HPDE6-E6E7 (cell line): ENCODE measurements at regions not wholly inside any gene's neighbourhood (a gene's known extent, or its start where the extent isn't known, plus 50 kb on each side); places are given as distances from the start of the nearest gene placed in this dataset.

ENCODE experiments used
- DNase-seq: peaks from one replicate; pipeline ENCODE4 v3.0.0; 2011; ENCODE audit warnings: missing footprints; ENCODE audit errors: extremely low spot score

- no peak for DNase-seq
Observed at GRCh38 chr13:63128716-63129115, 1713.1 kb upstream of the PCDH20 start.

GRCh38 chr13:63124863-63125262 is 1709.2 kb upstream of the PCDH20 start:
- DNase-seq, result no peak

- no peak for DNase-seq
Observed at GRCh38 chr13:63120883-63121282, 1705.2 kb upstream of the PCDH20 start.

- no peak for DNase-seq
Observed at GRCh38 chr13:63117710-63118109, 1702.1 kb upstream of the PCDH20 start.

- DNase-seq, result no peak
Observed at GRCh38 chr13:63112799-63113395, 1697.2 kb upstream of the PCDH20 start.

GRCh38 chr13:63110466-63110865 is 1694.8 kb upstream of the PCDH20 start:
- no peak for DNase-seq

GRCh38 chr13:63107179-63107943 is 1691.7 kb upstream of the PCDH20 start:
- peak; percentile 14 for DNase-seq

GRCh38 chr13:63094717-63095116 is 1679.1 kb upstream of the PCDH20 start:
- DNase-seq, result no peak

- DNase-seq, result no peak
Observed at GRCh38 chr13:63093907-63094469, 1678.3 kb upstream of the PCDH20 start.

GRCh38 chr13:63092456-63092855 is 1676.8 kb upstream of the PCDH20 start:
- no peak for DNase-seq

- no peak for DNase-seq
Observed at GRCh38 chr13:63090524-63090923, 1674.9 kb upstream of the PCDH20 start.

- no peak for DNase-seq
Observed at GRCh38 chr13:63088226-63088625, 1672.6 kb upstream of the PCDH20 start.

- no peak for DNase-seq
Observed at GRCh38 chr13:63086286-63086685, 1670.6 kb upstream of the PCDH20 start.

- no peak for DNase-seq
Observed at GRCh38 chr13:63085851-63086250, 1670.2 kb upstream of the PCDH20 start.

GRCh38 chr13:63081400-63082014 is 1665.9 kb upstream of the PCDH20 start:
- DNase-seq, result no peak

GRCh38 chr13:63075126-63075525 is 1659.5 kb upstream of the PCDH20 start:
- DNase-seq, result no peak

GRCh38 chr13:63050287-63050686 is 1634.6 kb upstream of the PCDH20 start:
- DNase-seq, result no peak

GRCh38 chr13:63048653-63049052 is 1633.0 kb upstream of the PCDH20 start:
- DNase-seq, result no peak

GRCh38 chr13:63044589-63045313 is 1629.1 kb upstream of the PCDH20 start:
- DNase-seq, result no peak

GRCh38 chr13:63042686-63043085 is 1627.0 kb upstream of the PCDH20 start:
- DNase-seq, result no peak

GRCh38 chr13:63041640-63042414 is 1626.2 kb upstream of the PCDH20 start:
- no peak for DNase-seq
